ENCODE measurements at regions not wholly inside any gene's neighbourhood (a gene's known extent, or its start where the extent isn't known, plus 50 kb on each side); places are given as distances from the start of the nearest gene placed in this dataset.

GRCh38 chr3:38940394-38940793 lies 111.3 kb downstream of the SCN11A start:
- TF ChIP-seq ZFP30 (CRISPR knock-in tag; IDR thresholded peaks at IDR 0.05): no peak
- TF ChIP-seq PATZ1 (CRISPR knock-in tag; IDR thresholded peaks at IDR 0.05; ENCODE audit: borderline replicate concordance): no peak
- no peak for TF ChIP-seq ZFP3 (CRISPR knock-in tag; IDR thresholded peaks at IDR 0.05)
- no peak for TF ChIP-seq ZNF8 (CRISPR knock-in tag; IDR thresholded peaks at IDR 0.05)
- no peak for TF ChIP-seq GLIS3 (CRISPR knock-in tag; IDR thresholded peaks at IDR 0.05)
- TF ChIP-seq ARNTL (CRISPR knock-in tag; IDR thresholded peaks at IDR 0.05; ENCODE audit: borderline replicate concordance, low read depth): no peak
- no peak for TF ChIP-seq SNAI2 (CRISPR knock-in tag; IDR thresholded peaks at IDR 0.05)
- TF ChIP-seq ESRRG (CRISPR knock-in tag; IDR thresholded peaks at IDR 0.05): no peak
